ENCODE measurements at regions not wholly inside any gene's neighbourhood (a gene's known extent, or its start where the extent isn't known, plus 50 kb on each side); places are given as distances from the start of the nearest gene placed in this dataset.

- no peak for TF ChIP-seq EZH2phosphoT487 (IDR thresholded peaks at IDR 0.05; ENCODE audit: insufficient read depth, low read depth)
- no peak for TF ChIP-seq EZH2 (IDR thresholded peaks at IDR 0.05; ENCODE audit: insufficient read depth, poor library complexity, severe bottlenecking)
Observed at GRCh38 chr13:37944869-37945442, 75.4 kb upstream of the TRPC4 start.

Measured in GM23248 (cell line).